KMS-11 (cell line): ENCODE measurements at regions not wholly inside any gene's neighbourhood (a gene's known extent, or its start where the extent isn't known, plus 50 kb on each side); places are given as distances from the start of the nearest gene placed in this dataset.

Source experiments
- H2AFZ ChIP-seq: fragments of 200-600 bp; sonication (generic); 2 replicates; pipeline ENCODE4 v1.6.1; 2016; ENCODE audit warnings: antibody characterized with exemption, mixed run types, low read depth
- H3K27ac ChIP-seq: fragments of 200-600 bp; sonication (generic); 2 replicates; pipeline ENCODE4 v1.6.1; 2016; ENCODE audit warnings: mild to moderate bottlenecking, mixed run types
- H3K27me3 ChIP-seq: fragments of 200-600 bp; sonication (generic); 2 replicates; pipeline ENCODE4 v1.6.1; 2017; ENCODE audit warnings: mild to moderate bottlenecking, low read depth, mixed run types, moderate library complexity; ENCODE audit not compliant: insufficient read depth
- H3K36me3 ChIP-seq: fragments of 200-600 bp; sonication (generic); 2 replicates; pipeline ENCODE4 v1.6.1; 2017; ENCODE audit warnings: mild to moderate bottlenecking, mixed run types; ENCODE audit not compliant: insufficient read depth
- H3K4me1 ChIP-seq: fragments of 200-600 bp; sonication (generic); 2 replicates; pipeline ENCODE4 v1.6.1; 2016; ENCODE audit warnings: mild to moderate bottlenecking, low read depth, mixed run types; ENCODE audit not compliant: poor library complexity, severe bottlenecking
- H3K4me2 ChIP-seq: fragments of 200-600 bp; sonication (generic); 2 replicates; pipeline ENCODE4 v1.7.0; 2016; ENCODE audit warnings: mild to moderate bottlenecking, mixed run types
- H3K4me3 ChIP-seq: fragments of 200-600 bp; sonication (generic); IDR thresholded peaks from 2 replicates; pipeline ENCODE4 v1.6.1; 2017; ENCODE audit warnings: low read depth, low read length, mixed read lengths; ENCODE audit not compliant: insufficient read depth
- H3K79me2 ChIP-seq: fragments of 200-600 bp; sonication (generic); 2 replicates; pipeline ENCODE4 v1.6.1; 2016; ENCODE audit warnings: low read depth, mixed run types; ENCODE audit not compliant: insufficient read depth
- H3K9ac ChIP-seq: fragments of 200-600 bp; sonication (generic); 2 replicates; pipeline ENCODE4 v1.6.1; 2016; ENCODE audit warnings: mild to moderate bottlenecking, mixed run types
- H4K20me1 ChIP-seq: fragments of 200-600 bp; sonication (generic); 2 replicates; pipeline ENCODE4 v1.6.1; 2016; ENCODE audit warnings: mild to moderate bottlenecking, mixed run types; ENCODE audit not compliant: insufficient read depth
- TF ChIP-seq, protein P1 (sequence below): fragments of 200-600 bp; sonication (generic); conservative IDR thresholded peaks from 2 replicates; pipeline ENCODE4 v1.6.1; 2017; ENCODE audit warnings: low read depth, mild to moderate bottlenecking, antibody characterized with exemption, low read length, moderate library complexity, mixed read lengths

- H4K20me1 ChIP-seq = no peaks in the 10 kb centered on the region
- no peaks in the 10 kb centered on the region for H3K36me3 ChIP-seq
- H3K4me2 ChIP-seq = no peak overlapping the region
- no peak overlapping the region for H2AFZ ChIP-seq
- no peaks in the 10 kb centered on the region for H3K79me2 ChIP-seq
- no peak overlapping the region for H3K27ac ChIP-seq
- H3K4me1 ChIP-seq = no peaks in the 10 kb centered on the region
- H3K27me3 ChIP-seq = no peaks in the 10 kb centered on the region
- H3K4me3 ChIP-seq = no peak overlapping the region
- no peak overlapping the region for H3K9ac ChIP-seq
- TF ChIP-seq, protein P1, sequence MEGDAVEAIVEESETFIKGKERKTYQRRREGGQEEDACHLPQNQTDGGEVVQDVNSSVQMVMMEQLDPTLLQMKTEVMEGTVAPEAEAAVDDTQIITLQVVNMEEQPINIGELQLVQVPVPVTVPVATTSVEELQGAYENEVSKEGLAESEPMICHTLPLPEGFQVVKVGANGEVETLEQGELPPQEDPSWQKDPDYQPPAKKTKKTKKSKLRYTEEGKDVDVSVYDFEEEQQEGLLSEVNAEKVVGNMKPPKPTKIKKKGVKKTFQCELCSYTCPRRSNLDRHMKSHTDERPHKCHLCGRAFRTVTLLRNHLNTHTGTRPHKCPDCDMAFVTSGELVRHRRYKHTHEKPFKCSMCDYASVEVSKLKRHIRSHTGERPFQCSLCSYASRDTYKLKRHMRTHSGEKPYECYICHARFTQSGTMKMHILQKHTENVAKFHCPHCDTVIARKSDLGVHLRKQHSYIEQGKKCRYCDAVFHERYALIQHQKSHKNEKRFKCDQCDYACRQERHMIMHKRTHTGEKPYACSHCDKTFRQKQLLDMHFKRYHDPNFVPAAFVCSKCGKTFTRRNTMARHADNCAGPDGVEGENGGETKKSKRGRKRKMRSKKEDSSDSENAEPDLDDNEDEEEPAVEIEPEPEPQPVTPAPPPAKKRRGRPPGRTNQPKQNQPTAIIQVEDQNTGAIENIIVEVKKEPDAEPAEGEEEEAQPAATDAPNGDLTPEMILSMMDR = no peak
Observed at GRCh38 chr14:61218157-61218556, 63.0 kb downstream of the TMEM30B start.

- Histone ChIP-seq H3K4me1 (no peaks in the 10 kb centered on the region), H3K27ac (no peak overlapping the region)
Observed at GRCh38 chr14:61217516-61217915, 63.6 kb downstream of the TMEM30B start.

GRCh38 chr14:61215222-61216020 is 65.7 kb downstream of the TMEM30B start:
- no peak overlapping the region for H3K27ac ChIP-seq

More at GRCh38 chr14:61217516-61217915, 63.6 kb downstream of the TMEM30B start:
- no peaks in the 10 kb centered on the region for H3K79me2 ChIP-seq
- no peak overlapping the region for H3K9ac ChIP-seq
- no peaks in the 10 kb centered on the region for H3K27me3 ChIP-seq
- H2AFZ ChIP-seq = no peak overlapping the region
- TF ChIP-seq, protein P1 = no peak
- no peak overlapping the region for H3K4me3 ChIP-seq
- H3K4me2 ChIP-seq = no peak overlapping the region
- H3K36me3 ChIP-seq = no peaks in the 10 kb centered on the region
- no peaks in the 10 kb centered on the region for H4K20me1 ChIP-seq

GRCh38 chr14:61213920-61214319 is 67.2 kb downstream of the TMEM30B start:
- H3K9ac ChIP-seq = no peak overlapping the region
- no peaks in the 10 kb centered on the region for H3K27me3 ChIP-seq
- no peaks in the 10 kb centered on the region for H4K20me1 ChIP-seq
- no peak overlapping the region for H3K27ac ChIP-seq
- H3K4me2 ChIP-seq = no peak overlapping the region
- no peak overlapping the region for H2AFZ ChIP-seq
- no peaks in the 10 kb centered on the region for H3K36me3 ChIP-seq
- H3K79me2 ChIP-seq = no peaks in the 10 kb centered on the region
- TF ChIP-seq, protein P1 = no peak
- no peak overlapping the region for H3K4me3 ChIP-seq
- H3K4me1 ChIP-seq = no peaks in the 10 kb centered on the region

More at GRCh38 chr14:61215222-61216020, 65.7 kb downstream of the TMEM30B start:
- Histone ChIP-seq H4K20me1 (no peaks in the 10 kb centered on the region), H2AFZ (no peak overlapping the region), H3K9ac (no peak overlapping the region), H3K4me1 (no peaks in the 10 kb centered on the region), H3K4me2 (no peak overlapping the region), H3K27me3 (no peaks in the 10 kb centered on the region), H3K79me2 (no peaks in the 10 kb centered on the region), H3K36me3 (no peaks in the 10 kb centered on the region), H3K4me3 (no peak overlapping the region)
- TF ChIP-seq, protein P1 = no peak
